H1 (cell line): ENCODE measurements at regions not wholly inside any gene's neighbourhood (a gene's known extent, or its start where the extent isn't known, plus 50 kb on each side); places are given as distances from the start of the nearest gene placed in this dataset.

ENCODE experiments used
- CTCF ChIA-PET: fragments of 300-600 bp; sonication (Branson Sonifier 250); formaldehyde crosslinking; loops from one replicate; lab custom pipeline; 2021; ENCODE audit not compliant: partially characterized antibody; lab: Charles Lee
- POLR2A ChIA-PET: fragments of 300-600 bp; sonication (Branson Sonifier 250); formaldehyde crosslinking; loops from one replicate; lab custom pipeline; 2021; ENCODE audit warnings: inconsistent platforms; ENCODE audit not compliant: partially characterized antibody; lab: Charles Lee
- DNase-seq, 2 experiments: peaks; one replicate each; pipeline versions ENCODE4 v3.0.0 to v3.0.0-alpha.2; 2010 to 2022; ENCODE audit warnings: low spot score in 2 of 2, low read depth in 1 of 2, mixed read lengths in 1 of 2
- FAIRE-seq: peaks from 2 replicates; lab custom pipeline; 2011; peaks lifted over from hg19 to GRCh38; lab: Jason Lieb, UNC
- H2AFZ ChIP-seq: 2 replicates; pipeline ENCODE4 v1.8.1; 2012; ENCODE audit warnings: low read length, inconsistent platforms
- H2AK5ac ChIP-seq: 2 replicates; pipeline ENCODE4 v1.6.1; 2013; ENCODE audit warnings: low read depth, low read length
- H2BK120ac ChIP-seq: replicated peaks from 2 replicates; pipeline ENCODE3; 2013; ENCODE audit warnings: low read depth, low read length, inconsistent platforms
- H2BK12ac ChIP-seq: 2 replicates; pipeline ENCODE4 v1.6.1; 2013; ENCODE audit warnings: low read depth, low read length
- H2BK15ac ChIP-seq: 2 replicates; pipeline ENCODE4 v1.6.1; 2013; ENCODE audit warnings: low read length
- H2BK20ac ChIP-seq: 2 replicates; pipeline ENCODE4 v1.6.1; 2013; ENCODE audit warnings: low read length
- H2BK5ac ChIP-seq: 2 replicates; pipeline ENCODE4 v1.6.1; 2013; ENCODE audit warnings: low read depth, low read length
- H3K14ac ChIP-seq: 2 replicates; pipeline ENCODE4 v1.6.1; 2013; ENCODE audit warnings: inconsistent platforms; ENCODE audit not compliant: insufficient read length
- H3K18ac ChIP-seq: 2 replicates; pipeline ENCODE4 v1.6.1; 2013; ENCODE audit warnings: low read length; ENCODE audit errors: extremely low read depth
- H3K23ac ChIP-seq: 2 replicates; pipeline ENCODE4 v1.6.1; 2013; ENCODE audit warnings: inconsistent platforms; ENCODE audit not compliant: insufficient read length
- H3K23me2 ChIP-seq: 2 replicates; pipeline ENCODE4 v1.6.1; 2013; ENCODE audit warnings: low read depth, low read length
- H3K27ac ChIP-seq: 2 replicates; pipeline ENCODE4 v1.6.1; 2011; ENCODE audit warnings: low read depth, low read length, inconsistent platforms
- H3K27me3 ChIP-seq, 4 experiments: replicated peaks in 1 of 4; 1 replicate in 1 of 4; 2 replicates in 3 of 4; pipeline versions ENCODE4 v1.6.1 to v1.8.1; 2011 to 2013; ENCODE audit warnings: low read length in 3 of 4, mild to moderate bottlenecking in 3 of 4, inconsistent platforms in 2 of 4, mixed read lengths in 2 of 4, moderate library complexity in 1 of 4; ENCODE audit not compliant: control insufficient read depth in 3 of 4, insufficient read depth in 3 of 4; ENCODE audit errors: extremely low read depth in 1 of 4
- H3K36me3 ChIP-seq, 4 experiments: 2 replicates each; pipeline versions ENCODE4 v1.6.1 to v1.8.1; 2011 to 2013; ENCODE audit warnings: mild to moderate bottlenecking in 4 of 4, low read length in 3 of 4, moderate library complexity in 2 of 4, control low read depth in 1 of 4, inconsistent platforms in 1 of 4; ENCODE audit not compliant: insufficient read depth in 4 of 4, control insufficient read depth in 2 of 4
- H3K4ac ChIP-seq: replicated peaks from 2 replicates; pipeline ENCODE3; 2013; ENCODE audit warnings: low read length, low read depth, mixed read lengths, inconsistent platforms; ENCODE audit not compliant: insufficient read length
- H3K4me1 ChIP-seq, 4 experiments: replicated peaks in 1 of 4; 1 replicate in 1 of 4; 2 replicates in 3 of 4; pipeline versions ENCODE4 v1.6.1 to v1.8.1; 2011 to 2013; ENCODE audit warnings: low read length in 3 of 4, inconsistent platforms in 2 of 4, mixed read lengths in 1 of 4; ENCODE audit not compliant: insufficient read depth in 4 of 4, control insufficient read depth in 3 of 4
- H3K4me2 ChIP-seq, 2 experiments: 2 replicates each; pipeline versions ENCODE4 v1.6.1 to v1.8.1; 2011 to 2013; ENCODE audit warnings: low read depth in 2 of 2, low read length in 2 of 2, control low read depth in 1 of 2, inconsistent platforms in 1 of 2, mild to moderate bottlenecking in 1 of 2; ENCODE audit not compliant: insufficient read depth in 1 of 2
- H3K4me3 ChIP-seq, 4 experiments: fragments of 200-600, 300-600 bp in 1 of 4; sonication (generic), shearing (Covaris generic), sonication (Bioruptor Twin) in 1 of 4; 2 replicates each; pipeline versions ENCODE4 v1.5.1 to v1.8.1; 2011 to 2016; ENCODE audit warnings: low read length in 4 of 4, low read depth in 3 of 4, control low read depth in 2 of 4, inconsistent platforms in 2 of 4, mild to moderate bottlenecking in 2 of 4, mixed read lengths in 1 of 4, moderate library complexity in 1 of 4; ENCODE audit not compliant: insufficient read depth in 2 of 4; ENCODE audit errors: extremely low read depth in 1 of 4
- H3K56ac ChIP-seq: replicated peaks from 2 replicates; pipeline ENCODE3; 2013; ENCODE audit warnings: low read depth, mild to moderate bottlenecking, mixed read lengths, low read length, inconsistent platforms; ENCODE audit not compliant: insufficient read length
- H3K79me1 ChIP-seq: 2 replicates; pipeline ENCODE4 v1.6.1; 2013; ENCODE audit warnings: low read depth, low read length, control low read depth
- H3K79me2 ChIP-seq, 2 experiments: 2 replicates each; pipeline versions ENCODE4 v1.6.1 to v1.8.1; 2012 to 2013; ENCODE audit warnings: low read length in 2 of 2, mild to moderate bottlenecking in 2 of 2, inconsistent platforms in 1 of 2; ENCODE audit not compliant: insufficient read depth in 2 of 2, control insufficient read depth in 1 of 2
- H3K9ac ChIP-seq, 4 experiments: replicated peaks in 1 of 4; 1 replicate in 1 of 4; 2 replicates in 3 of 4; pipeline versions ENCODE4 v1.6.1 to v1.8.1; 2011 to 2013; ENCODE audit warnings: low read depth in 3 of 4, low read length in 3 of 4, control low read depth in 2 of 4, mild to moderate bottlenecking in 2 of 4, moderate library complexity in 2 of 4, inconsistent platforms in 1 of 4; ENCODE audit errors: extremely low read depth in 1 of 4
- H3K9me3 ChIP-seq, 2 experiments: 2 replicates each; pipeline versions ENCODE4 v1.6.1 to v1.8.1; 2012 to 2013; ENCODE audit warnings: mild to moderate bottlenecking in 2 of 2, moderate library complexity in 2 of 2, control low read depth in 1 of 2, inconsistent platforms in 1 of 2, low read depth in 1 of 2, low read length in 1 of 2, mixed read lengths in 1 of 2; ENCODE audit not compliant: insufficient read depth in 2 of 2
- H4K20me1 ChIP-seq, 2 experiments: replicated peaks in 1 of 2; 2 replicates each; pipeline versions ENCODE3 to v1.8.1; 2011 to 2013; ENCODE audit warnings: inconsistent platforms in 2 of 2, low read length in 2 of 2, mild to moderate bottlenecking in 1 of 2; ENCODE audit not compliant: insufficient read depth in 2 of 2, control insufficient read depth in 1 of 2
- H4K5ac ChIP-seq: 2 replicates; pipeline ENCODE4 v1.6.1; 2013; ENCODE audit warnings: low read length, low read depth, mixed read lengths, inconsistent platforms; ENCODE audit not compliant: insufficient read length
- H4K8ac ChIP-seq: 2 replicates; pipeline ENCODE4 v1.8.0; 2013; ENCODE audit warnings: mild to moderate bottlenecking, moderate library complexity, low read length, inconsistent platforms; ENCODE audit not compliant: insufficient read depth; ENCODE audit errors: extremely low read depth
- H4K91ac ChIP-seq: replicated peaks from 2 replicates; pipeline ENCODE3; 2013; ENCODE audit warnings: low read length, mixed read lengths, inconsistent platforms; ENCODE audit not compliant: insufficient read length
- CBX8 ChIP-seq: fragments of 300-800, 300-1000 bp; sonication (generic); IDR thresholded peaks from 2 replicates; pipeline ENCODE4 v1.7.1; 2016; ENCODE audit warnings: low read depth, low read length, borderline replicate concordance
- CTBP2 ChIP-seq: IDR thresholded peaks from 2 replicates; pipeline ENCODE4 v1.7.0; 2011; ENCODE audit warnings: borderline replicate concordance, mild to moderate bottlenecking, moderate library complexity, mixed read lengths, low read length; ENCODE audit not compliant: insufficient read depth, insufficient read length
- EGR1 ChIP-seq: IDR thresholded peaks from 2 replicates; pipeline ENCODE4 v1.6.1; 2011; ENCODE audit warnings: low read depth, low read length, borderline replicate concordance
- FOSL1 ChIP-seq: IDR thresholded peaks from 2 replicates; pipeline ENCODE4 v1.6.1; 2011; ENCODE audit warnings: mild to moderate bottlenecking, low read depth, low read length, moderate library complexity; ENCODE audit not compliant: insufficient read depth
- GABPA ChIP-seq: IDR thresholded peaks from 2 replicates; pipeline ENCODE4 v1.6.1; 2011; ENCODE audit warnings: mild to moderate bottlenecking, low read length, moderate library complexity, borderline replicate concordance; ENCODE audit not compliant: insufficient read depth
- JUN ChIP-seq: IDR thresholded peaks from 2 replicates; pipeline ENCODE4 v1.6.1; 2011; ENCODE audit warnings: low read depth, mild to moderate bottlenecking, improper control_type of control experiment, low read length
- NRF1 ChIP-seq: IDR thresholded peaks from 2 replicates; pipeline ENCODE4 v1.6.1; 2011; ENCODE audit warnings: mild to moderate bottlenecking, low read depth, low read length, improper control_type of control experiment
- POLR2AphosphoS5 ChIP-seq: IDR thresholded peaks from 2 replicates; pipeline ENCODE4 v1.6.1; 2011; ENCODE audit warnings: low read depth, low read length
- SAP30 ChIP-seq: fragments of 300-600 bp; sonication (generic); IDR thresholded peaks from 2 replicates; pipeline ENCODE4 v1.7.1; 2012; ENCODE audit warnings: low read length, moderate library complexity, mild to moderate bottlenecking, inconsistent platforms; ENCODE audit not compliant: insufficient read depth, insufficient replicate concordance
- SIRT6 ChIP-seq: IDR thresholded peaks from one replicate; pipeline ENCODE4 v1.7.1; 2012; ENCODE audit warnings: low read length, inconsistent platforms
- SP1 ChIP-seq: IDR thresholded peaks from 2 replicates; pipeline ENCODE4 v1.6.1; 2011; ENCODE audit warnings: low read depth, low read length
- SRF ChIP-seq: IDR thresholded peaks from 2 replicates; pipeline ENCODE4 v1.6.1; 2011; ENCODE audit warnings: mild to moderate bottlenecking, low read depth, low read length, moderate library complexity
- SUZ12 ChIP-seq: fragments of 200-600 bp; sonication (generic); IDR thresholded peaks from 2 replicates; pipeline ENCODE4 v1.6.1; 2012; ENCODE audit warnings: mild to moderate bottlenecking, inconsistent platforms, low read length, moderate library complexity, mixed read lengths
- WGBS, 2 experiments: shearing (Covaris generic) in 1 of 2; methylation state at CpG; one replicate each; pipeline versions ENCODE4 v1.1.6 to v1.1.7; 2013 to 2015; ENCODE audit warnings: low lambda C conversion rate in 2 of 2, mixed read lengths in 2 of 2, inconsistent platforms in 1 of 2, low coverage in 1 of 2, missing lambda C conversion rate in 1 of 2; ENCODE audit not compliant: insufficient replicate concordance in 2 of 2, insufficient coverage in 1 of 2, insufficient read length in 1 of 2; ENCODE audit errors: extremely low coverage in 1 of 2, missing lambda C conversion rate in 1 of 2; 5-methylcytosine and 5-hydroxymethylcytosine counted together

DNA sequence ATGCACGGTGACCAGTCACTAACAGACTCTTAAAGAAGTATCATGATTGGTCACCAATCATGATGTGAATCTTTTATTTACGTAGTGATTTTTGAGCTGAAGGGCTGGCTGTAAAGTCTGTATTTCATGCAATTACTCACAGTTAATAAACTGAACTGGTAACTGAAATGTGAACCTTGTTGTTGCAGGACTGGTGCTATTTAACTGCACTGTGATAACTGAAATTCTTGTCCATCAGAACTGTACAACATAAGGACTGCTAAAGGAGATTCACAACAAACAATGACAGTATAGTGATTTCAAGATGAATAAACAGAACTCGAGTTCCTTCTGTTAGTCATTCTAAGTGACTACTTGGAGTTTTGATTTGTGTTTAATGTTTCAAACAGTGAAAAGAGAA is 316.6 kb downstream of the TPBG start:
- Histone ChIP-seq H4K5ac (no peak overlapping the region), H2BK12ac (no peak overlapping the region), H2BK5ac (no peak overlapping the region), H3K18ac (no peak overlapping the region), H3K23me2 (no peaks in the 10 kb centered on the region), H4K91ac (no peak overlapping the region), H3K4ac (no peak overlapping the region), H3K56ac (no peak overlapping the region), H3K79me1 (no peaks in the 10 kb centered on the region), H4K20me1 (no peaks in the 10 kb centered on the region), H2BK120ac (no peak overlapping the region), H2BK15ac (no peak overlapping the region), H3K23ac (no peak overlapping the region), H2BK20ac (no peak overlapping the region), H3K27ac (no peak overlapping the region), H4K8ac (no peak overlapping the region), H3K36me3 (no peaks in the 10 kb centered on the region), H3K4me2 (no peak overlapping the region), H3K14ac (no peak overlapping the region), H3K9ac (no peak overlapping the region), H3K9me3 (peaks cover 4 to 7% of the 10 kb centered on the region in 2 experiments; a peak in 1 of 4 replicates), H3K79me2 (no peaks in the 10 kb centered on the region), H2AFZ (no peak overlapping the region), H3K4me3 (no peak overlapping the region), H2AK5ac (no peak overlapping the region), H3K27me3 (no peaks in the 10 kb centered on the region), H3K4me1 (no peaks in the 10 kb centered on the region)
- ChIA-PET POLR2A (no interaction called here), CTCF (no interaction called here)
- no peak for DNase-seq
- no peak for FAIRE-seq
- TF ChIP-seq JUN (no peak), POLR2AphosphoS5 (no peak), CTBP2 (no peak), SUZ12 (no peak), SRF (no peak), EGR1 (no peak), CBX8 (no peak), SP1 (no peak), NRF1 (no peak), GABPA (no peak), FOSL1 (no peak), SIRT6 (no peak), SAP30 (no peak)
- 94% methylated on average over 3 of the region's 3 CpGs; no CpG with 5 or more reads in 1 of the 2 experiments for WGBS, 2 experiments
